ENCODE measurements at regions not wholly inside any gene's neighbourhood (a gene's known extent, or its start where the extent isn't known, plus 50 kb on each side); places are given as distances from the start of the nearest gene placed in this dataset.

DNA sequence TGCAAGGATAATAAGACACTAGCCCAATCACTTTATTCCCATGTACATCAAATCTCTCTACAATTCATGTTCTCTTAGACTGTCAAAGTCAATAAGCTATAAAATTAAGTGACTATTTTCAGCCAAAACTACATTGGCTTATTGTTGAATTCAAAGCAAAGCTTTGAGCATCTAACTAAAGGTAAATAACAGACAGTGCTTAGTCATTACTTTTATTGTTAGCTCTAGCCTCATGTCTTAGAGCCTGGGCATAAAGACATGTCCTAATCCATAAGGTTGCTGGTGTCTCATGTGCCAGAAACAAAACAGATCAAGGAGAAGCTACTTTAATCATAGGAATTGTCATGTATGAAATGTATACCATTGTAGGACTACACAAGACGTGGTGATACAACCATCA is 103.1 kb upstream of the UNC5C start:
- no peak for DNase-seq

DNA sequence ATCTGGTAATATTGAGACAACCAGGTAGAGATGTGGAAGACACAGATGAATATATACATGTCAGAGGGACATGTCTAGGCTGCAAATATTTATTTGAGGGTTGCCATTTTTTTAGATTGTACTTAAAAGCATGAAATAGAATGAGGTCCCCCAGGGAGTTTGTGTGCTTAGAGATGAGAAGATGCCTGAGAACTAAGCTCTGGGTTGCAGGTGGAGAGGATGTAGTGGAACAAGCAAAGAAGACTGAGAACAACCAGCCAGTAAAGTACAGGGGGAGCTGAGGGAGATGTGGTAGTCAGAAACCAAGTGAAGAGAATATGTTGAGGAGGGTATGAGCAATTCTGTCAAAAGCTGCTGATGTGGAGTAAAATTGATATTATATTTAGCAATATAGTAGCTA is 95.6 kb upstream of the UNC5C start:
- no peak for DNase-seq

DNA sequence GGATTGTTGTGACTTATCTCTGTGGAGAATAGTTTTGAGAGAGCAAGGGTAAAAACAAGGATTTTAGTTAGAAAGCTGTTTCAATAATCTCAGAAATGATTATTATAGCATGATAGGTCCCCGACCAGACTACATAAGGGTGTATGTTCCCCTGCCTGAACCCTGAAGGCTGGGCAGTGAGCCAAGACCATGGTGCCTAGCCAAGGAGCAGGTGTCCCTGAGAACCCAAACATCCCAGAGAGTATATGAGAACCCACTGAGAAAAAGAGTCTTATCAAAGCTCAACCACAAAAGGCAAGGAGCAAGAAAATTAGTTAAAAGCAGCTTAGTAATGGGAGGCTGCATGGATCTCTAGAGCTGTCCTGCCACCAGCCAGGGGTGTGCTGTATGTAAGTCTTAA is 94.9 kb upstream of the UNC5C start:
- DNase-seq, result no peak

DNA sequence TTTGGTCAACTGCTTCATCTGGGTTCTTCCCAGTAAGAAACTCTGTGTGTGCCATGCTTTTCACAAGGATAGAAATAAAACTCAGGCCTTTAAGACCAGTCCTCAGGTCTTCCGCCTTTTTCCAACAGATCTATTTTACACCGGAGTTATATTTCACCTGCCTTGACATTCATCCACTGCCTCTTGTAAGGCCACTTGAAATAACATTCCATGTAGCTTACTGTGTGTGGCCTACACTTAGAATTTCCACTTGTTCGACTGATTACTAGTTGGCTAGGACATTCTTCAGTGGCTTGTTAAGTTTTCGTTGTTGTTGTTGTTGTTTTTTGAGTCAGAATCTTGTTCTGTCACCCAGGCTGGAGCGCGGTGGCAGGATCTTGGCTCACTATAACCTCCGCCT is 92.8 kb upstream of the UNC5C start:
- DNase-seq, result no peak

DNA sequence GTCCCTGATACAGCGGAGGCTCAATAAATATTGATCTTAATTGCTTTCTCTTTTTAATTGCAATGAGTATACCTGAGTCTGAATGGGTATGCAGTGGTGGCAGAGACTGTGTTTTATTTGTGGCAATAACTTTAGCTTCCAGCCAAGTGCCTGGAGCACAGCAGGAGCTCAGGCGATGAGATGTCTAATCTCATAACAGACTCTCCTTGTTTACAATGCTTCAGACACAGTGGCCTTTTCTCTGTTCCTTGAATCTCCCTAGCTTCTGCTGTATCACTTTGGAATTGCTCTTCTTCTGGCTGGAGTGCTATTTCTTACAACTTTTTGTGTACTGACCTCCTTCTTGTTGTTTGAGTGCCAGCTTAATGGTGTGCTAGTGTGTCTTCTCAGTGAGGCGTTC is 91.5 kb upstream of the UNC5C start:
- no peak for DNase-seq

DNA sequence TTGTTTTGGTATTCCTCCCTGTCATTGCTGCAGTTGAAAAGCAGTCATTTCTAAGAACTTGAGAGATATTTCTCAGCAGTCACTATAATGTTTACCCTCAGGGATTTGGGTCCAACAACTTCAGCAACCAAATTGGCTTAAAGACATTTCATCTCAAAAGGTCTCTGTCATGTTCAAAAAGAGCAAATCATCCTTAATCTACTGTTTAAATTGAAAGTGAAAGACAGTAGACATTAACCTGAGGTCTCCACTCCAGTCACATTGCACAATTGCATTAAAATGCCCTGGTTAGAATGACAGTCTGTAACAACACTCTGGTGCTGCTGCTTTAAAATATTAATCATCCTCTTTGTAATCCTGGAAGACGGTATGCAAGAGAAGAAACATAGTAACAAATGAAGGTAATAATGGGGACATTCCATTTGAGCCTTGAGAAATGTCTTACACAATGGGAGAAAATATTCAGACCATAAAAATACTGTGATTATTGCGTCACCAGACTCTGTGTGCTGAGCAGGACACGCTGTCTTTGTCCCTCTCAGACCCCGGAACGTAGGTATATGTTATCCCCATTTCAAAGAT is 90.2 kb upstream of the UNC5C start:
- peak; percentile 16 for DNase-seq

DNA sequence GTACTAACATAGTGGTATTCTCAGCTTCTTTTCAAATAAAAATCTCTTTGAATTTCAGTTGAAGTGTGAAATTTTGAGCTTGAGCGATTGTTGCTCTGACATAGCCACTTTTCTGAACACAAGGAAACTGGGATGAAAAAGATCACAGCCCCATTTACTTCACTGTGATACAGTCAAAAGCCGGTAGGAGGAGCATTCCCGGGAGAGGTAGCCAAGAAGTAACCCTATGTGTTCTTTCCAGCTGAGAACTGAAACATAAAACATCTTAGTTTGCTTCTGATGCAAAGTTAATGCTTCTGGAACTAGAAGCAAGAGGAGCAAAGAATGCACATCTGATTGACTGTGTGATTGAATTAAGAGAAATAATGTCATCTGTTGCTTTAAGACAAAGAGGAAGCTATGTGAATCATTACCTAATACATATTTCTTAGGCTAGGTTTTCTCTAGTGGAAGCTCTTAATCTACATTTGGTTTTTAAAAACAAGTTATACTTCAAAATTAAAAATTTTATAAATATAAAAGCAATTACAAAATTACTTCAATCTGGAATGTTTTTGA is 88.3 kb upstream of the UNC5C start:
- DNase-seq, result no peak

DNA sequence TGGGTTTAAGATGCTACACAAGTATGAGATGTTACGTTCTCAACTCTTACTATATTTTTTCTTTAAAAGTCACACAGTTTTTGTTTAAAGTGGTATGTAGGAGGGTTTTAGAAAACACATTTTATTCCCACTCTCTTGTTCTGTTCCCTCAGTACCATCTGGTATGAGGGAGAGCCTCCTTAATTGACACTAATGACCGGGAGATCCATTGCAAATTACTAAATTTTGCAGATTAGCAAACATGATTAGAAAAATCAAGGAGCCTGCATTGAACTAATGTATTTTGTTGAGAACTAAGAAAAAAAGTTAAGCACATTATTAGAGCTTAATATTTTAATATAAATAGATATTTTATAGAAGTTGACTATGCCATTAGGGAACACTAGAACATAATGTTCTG is 87.3 kb upstream of the UNC5C start:
- DNase-seq, result no peak

DNA sequence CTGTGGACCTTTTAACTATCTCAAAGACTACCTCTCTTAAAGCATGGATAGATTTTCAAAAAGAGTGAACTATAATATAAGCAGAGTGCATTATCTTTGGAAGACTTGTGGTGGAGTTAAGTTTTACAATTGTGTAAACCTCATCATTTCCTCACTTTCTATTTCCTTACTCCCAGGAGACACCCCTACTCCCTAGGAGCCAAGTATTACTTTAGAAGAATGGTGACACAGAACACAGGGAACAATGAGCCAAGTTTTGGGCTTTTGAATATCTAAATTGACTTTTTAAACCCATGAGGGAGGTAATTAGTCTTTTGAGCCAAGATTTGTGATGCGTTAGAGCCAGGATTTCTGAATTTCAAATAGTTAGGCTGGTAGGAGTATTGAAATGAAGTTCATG is 78.9 kb upstream of the UNC5C start:
- DNase-seq, result no peak

DNA sequence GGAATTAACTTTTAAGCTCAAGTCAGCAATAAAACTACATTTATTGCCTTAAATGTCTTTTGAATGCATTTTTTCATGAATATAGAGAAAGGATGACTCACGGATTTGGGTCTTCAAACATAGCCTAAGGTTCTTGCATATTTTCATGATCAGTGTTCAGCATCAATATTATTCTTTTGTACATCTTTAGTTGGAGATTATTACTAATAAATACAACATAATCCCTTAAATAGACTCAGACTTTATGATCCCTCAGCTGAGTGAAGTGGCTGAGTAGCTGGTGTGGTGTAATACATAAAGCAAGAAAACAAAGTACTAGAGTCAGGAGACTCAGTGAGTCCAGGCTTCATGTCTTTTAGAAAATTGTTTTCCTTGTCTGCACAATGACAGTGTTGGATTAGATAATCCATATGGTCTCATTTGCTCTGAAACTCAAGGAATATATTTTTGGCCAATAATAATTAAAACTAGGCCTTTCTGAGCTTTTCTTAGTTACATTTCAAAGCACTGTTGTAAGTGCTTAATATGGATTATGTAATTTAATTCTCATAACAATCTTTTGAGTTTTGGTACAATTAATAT is 78.3 kb upstream of the UNC5C start:
- no peak for DNase-seq

DNA sequence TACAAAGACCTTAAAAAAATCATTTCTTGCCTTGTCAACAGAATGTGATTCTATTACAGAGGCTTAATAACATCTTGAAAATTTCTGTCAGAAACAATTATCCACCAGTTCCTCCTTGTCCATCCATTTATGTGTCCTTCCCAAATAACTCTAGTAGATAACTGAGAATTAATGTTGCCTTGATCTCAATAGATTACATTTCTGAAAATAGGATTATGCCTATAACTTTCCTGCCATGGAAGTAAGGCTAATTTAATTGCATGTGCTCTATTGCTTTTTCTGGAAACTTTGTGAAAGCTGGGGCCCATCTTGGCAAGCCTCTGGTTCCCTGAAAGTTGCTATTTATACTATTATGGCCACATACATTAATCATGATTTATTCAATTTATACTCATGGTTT is 76.2 kb upstream of the UNC5C start:
- no peak for DNase-seq

DNA sequence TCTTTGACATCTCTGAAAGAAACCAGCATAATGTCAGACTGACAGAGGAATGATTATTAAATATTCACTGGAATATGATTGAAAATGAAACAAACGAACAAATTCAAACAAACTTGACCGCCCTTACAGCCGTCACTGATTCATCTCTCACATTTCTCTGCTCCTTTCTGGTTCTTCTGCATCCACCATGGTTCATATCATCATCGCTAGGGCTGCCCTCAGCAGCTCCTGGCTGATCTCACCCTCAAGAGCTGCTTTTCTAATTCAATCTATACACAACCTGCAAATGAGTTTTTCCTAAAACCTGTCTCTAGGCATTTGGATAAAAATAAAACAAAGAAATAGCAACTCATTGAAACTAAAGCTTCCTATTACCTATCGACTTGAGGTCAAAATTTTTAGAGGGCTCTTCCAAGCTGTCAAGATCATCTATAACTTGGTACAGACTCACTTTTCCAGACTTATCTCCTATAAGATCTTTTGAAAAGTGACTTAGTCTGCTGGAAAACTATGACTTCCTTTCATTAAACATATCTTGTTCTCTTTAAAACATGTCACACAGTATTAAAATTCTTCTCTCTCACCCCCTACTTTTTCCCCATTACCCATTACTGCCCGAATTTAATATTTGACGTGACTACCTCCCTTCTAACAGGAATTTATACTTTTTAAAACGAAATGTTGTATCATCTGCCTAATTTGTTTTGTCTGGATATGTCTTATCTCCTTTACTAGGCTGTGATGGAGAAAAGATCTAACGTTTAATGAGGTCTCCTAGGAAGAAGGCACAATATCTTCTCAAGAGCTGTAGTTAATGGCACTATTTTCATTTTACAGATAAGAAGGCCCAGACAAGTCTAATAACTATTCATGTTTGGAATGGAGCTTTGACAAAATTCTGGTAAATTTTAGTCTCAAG is 71.0 kb upstream of the UNC5C start:
- no peak for DNase-seq

DNA sequence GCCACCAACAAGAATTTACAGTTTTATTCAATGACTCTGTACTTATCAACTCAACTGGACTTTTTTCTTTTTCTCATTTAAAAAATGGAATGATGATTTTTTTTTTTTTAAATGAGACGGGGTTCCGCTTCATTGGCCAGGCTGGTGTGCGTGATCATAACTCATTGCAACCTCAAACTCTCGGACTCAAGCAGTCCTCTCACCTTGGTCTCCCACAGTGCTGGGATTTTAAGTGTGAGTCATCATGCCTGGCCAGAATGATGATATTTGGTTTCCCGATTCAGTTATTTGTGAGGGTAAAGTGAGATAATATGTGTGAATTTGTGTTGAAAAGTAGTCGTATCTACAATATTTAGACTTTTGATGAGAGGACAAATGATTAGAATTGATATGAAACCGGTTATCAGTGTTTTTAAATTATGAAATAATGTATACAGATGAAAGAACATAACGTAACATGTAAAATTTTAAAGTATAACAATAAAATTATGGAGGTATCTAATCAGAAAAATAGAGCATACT is 66.0 kb upstream of the UNC5C start:
- no peak for DNase-seq

DNA sequence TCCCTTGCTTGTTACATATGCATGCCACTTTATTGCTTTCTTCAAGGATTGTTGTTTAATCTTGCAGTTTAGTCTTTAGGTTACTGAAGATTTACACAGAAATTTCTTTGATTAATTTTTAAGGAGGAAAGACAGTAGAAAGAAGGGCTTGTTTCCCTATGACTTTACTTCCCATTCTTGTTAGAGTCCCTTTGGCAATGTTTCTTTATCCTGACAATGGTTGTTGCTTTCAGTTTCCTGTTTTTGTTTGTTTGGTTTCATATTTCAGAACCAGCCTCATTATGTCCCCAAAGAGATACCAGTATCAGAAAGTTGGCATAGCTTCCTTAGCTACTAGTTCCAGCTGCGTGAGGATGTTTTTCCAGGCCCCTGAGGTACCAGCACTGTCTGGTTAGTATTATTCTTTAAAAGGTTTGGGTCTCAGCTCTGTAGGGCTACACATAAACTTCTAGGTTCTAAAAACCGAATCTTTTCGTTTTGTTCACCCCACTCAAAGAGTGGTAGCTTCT is 61.3 kb upstream of the UNC5C start:
- no peak for DNase-seq

DNA sequence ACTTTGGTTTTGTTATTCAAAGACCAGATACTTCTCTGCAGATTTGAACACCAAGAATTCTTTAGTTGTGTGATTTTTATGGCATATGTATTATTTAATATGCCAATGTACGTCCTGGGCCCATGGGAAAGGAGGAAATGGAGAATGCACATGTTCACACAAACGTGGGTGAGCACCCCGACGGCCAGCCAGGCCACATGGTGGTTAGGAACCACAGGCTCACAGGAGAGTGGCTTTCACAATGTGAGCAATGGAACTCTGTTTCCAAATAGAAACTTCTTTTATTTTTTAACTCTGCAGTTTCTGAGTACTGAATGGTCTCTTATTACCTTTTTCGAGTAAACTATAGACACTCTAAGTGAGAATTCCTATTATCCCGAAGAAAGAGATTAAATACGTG is 58.0 kb upstream of the UNC5C start:
- no peak for DNase-seq

DNA sequence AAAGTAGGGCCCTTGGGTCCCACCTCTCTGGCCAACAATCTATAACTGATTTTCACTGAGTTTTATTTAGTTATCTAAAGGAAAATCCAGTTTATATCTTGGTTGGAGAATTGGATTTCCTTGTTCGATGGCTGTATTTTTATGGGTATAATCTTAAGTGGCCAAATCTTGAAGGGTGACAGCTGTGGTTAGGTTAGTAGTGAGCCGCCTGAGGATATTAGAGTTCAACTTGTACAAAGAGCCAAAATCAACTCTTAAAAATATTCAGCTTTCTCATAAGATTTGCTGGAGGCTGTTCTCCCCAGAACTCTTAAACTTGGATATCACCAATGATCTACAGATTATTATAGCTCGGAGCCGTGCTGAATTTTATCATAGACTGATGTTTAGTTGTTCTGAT is 54.6 kb upstream of the UNC5C start:
- no peak for DNase-seq

DNA sequence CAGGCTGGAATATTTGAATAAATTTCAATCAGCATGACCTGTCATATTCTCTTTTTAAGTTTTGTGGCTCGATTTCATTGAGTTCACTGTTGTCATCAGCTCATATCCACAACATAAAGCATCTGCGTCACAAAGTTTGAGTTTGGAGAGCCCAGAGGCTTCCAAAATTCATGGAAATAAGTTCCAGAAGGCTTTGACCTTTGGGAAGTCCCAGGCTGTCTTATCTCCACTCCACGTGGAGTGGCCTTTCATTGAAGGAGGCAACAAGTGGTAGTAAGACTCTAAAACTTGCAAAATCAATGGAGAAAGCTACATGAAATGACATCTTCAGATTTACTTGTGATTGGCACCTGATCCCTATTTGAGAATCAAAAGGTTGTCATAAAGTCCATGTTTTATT is 54.1 kb upstream of the UNC5C start:
- DNase-seq, result no peak

DNA sequence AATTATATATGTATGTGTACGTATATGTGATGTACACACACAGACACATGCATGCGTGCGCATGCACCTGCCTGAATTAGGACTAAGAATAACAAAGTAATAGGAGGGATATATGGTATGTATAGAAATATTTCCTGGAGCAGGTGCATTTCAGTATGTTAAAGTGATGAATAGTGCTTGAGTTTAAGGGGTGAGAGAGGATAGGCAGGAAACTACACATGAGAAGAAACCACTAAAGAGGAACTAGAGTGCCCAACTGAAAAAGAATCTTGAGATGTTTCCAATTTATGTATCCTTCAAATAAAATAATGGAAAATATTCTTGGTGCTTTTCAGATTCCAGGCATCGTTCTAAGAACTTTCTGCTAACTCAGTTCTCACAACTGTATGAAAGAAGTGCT is 52.6 kb upstream of the UNC5C start:
- no peak for DNase-seq

DNA sequence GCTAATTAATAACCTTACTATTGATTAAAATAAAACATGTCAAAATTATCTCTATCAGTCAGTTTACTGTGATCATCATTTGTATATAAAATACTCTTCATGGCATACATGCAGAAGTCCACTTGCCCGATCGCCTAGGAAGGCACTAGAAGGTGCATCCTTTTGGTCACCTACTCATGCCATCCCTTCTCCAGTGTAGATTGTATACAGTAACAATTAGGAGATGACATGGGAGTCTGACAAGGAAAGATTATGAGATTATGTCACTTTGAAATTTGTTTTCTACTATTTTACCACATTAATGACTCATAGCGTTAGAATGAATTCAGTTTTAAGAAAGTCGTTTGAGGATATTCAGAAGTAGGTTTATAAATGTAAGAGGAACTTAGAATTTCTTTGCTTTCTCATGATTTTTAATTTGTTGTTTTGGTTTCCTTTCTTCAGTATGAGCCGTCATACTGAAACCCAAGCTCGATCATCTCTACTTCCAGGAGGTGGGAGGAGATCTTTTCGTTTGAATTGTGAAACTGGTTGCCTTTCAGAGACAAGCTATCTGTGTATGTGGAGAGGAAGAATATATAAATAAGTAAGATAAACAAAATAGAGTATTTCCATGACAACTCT is 51.1 kb upstream of the UNC5C start:
- peak; percentile 63 for DNase-seq
